ENCODE measurements at regions not wholly inside any gene's neighbourhood (a gene's known extent, or its start where the extent isn't known, plus 50 kb on each side); places are given as distances from the start of the nearest gene placed in this dataset.

DNA sequence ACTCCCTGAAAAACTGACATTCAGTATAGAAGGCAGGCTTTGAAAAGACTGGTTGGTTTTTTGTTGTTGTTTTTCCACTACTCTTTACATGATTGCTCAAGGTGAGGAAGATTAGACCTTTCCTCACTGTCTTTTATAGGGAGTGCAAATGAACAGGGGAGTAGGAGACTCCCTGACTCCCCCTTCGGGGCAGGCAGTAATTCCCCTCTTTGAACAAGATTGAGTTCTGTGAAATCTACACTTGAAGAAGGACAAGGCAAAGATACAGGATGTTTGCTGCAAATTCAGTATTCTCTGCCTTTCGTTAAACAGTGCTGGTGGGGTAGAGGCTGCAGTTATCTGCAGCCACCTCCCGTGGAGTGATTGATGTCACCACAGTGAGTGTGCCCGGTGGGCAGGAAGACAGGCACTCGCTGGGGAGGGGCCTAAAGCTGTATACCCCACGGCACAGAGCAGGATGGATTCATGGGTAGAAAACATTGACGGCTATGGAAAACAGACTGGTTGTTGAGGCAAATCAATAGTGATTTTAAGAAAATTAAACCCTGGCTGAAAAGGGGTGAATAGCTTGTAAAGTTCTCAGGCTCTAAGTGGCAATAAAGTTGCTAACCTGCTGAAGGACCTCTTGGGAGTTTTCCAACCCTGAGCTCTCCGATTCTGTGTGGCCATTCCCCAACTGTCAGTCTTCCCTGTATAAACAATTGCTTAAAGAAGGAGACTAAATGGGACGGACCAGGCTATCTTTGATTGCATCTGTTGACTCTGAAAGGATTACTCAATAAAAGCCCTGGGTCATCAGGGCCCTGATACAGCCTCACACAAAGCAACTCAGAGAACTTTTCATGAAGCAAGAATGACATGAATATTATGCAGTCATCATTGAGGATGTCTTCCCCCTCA lies 308.3 kb downstream of the TBC1D4 start:
- ATAC-seq: peak; percentile 80
- H3K27ac Mint-ChIP-seq: no peak overlapping the region
- H3K36me3 Mint-ChIP-seq: peaks cover 16% of the 10 kb centered on the region
- TF ChIP-seq NFATC4 (CRISPR knock-in tag; IDR thresholded peaks at IDR 0.05) (no peak), EMX1 (CRISPR knock-in tag; IDR thresholded peaks at IDR 0.05) (no peak), ZNF317 (CRISPR knock-in tag; IDR thresholded peaks at IDR 0.05; ENCODE audit: borderline replicate concordance, low read depth) (no peak), MXD4 (CRISPR knock-in tag; IDR thresholded peaks at IDR 0.05; ENCODE audit: borderline replicate concordance) (no peak), NR1H2 (CRISPR knock-in tag; IDR thresholded peaks at IDR 0.05) (no peak), NR3C1 (CRISPR knock-in tag; conservative IDR thresholded peaks at IDR 0.05; ENCODE audit: low read depth) (no peak)
- TF ChIP-seq, protein P1, sequence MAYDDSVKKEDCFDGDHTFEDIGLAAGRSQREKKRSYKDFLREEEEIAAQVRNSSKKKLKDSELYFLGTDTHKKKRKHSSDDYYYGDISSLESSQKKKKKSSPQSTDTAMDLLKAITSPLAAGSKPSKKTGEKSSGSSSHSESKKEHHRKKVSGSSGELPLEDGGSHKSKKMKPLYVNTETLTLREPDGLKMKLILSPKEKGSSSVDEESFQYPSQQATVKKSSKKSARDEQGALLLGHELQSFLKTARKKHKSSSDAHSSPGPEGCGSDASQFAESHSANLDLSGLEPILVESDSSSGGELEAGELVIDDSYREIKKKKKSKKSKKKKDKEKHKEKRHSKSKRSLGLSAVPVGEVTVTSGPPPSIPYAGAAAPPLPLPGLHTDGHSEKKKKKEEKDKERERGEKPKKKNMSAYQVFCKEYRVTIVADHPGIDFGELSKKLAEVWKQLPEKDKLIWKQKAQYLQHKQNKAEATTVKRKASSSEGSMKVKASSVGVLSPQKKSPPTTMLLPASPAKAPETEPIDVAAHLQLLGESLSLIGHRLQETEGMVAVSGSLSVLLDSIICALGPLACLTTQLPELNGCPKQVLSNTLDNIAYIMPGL (CRISPR knock-in tag; IDR thresholded peaks at IDR 0.05): no peak
- TF ChIP-seq, protein P2, sequence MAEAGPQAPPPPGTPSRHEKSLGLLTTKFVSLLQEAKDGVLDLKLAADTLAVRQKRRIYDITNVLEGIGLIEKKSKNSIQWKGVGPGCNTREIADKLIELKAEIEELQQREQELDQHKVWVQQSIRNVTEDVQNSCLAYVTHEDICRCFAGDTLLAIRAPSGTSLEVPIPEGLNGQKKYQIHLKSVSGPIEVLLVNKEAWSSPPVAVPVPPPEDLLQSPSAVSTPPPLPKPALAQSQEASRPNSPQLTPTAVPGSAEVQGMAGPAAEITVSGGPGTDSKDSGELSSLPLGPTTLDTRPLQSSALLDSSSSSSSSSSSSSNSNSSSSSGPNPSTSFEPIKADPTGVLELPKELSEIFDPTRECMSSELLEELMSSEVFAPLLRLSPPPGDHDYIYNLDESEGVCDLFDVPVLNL (CRISPR knock-in tag; IDR thresholded peaks at IDR 0.05; ENCODE audit: borderline replicate concordance, low read depth): no peak
- TF ChIP-seq, protein P3, sequence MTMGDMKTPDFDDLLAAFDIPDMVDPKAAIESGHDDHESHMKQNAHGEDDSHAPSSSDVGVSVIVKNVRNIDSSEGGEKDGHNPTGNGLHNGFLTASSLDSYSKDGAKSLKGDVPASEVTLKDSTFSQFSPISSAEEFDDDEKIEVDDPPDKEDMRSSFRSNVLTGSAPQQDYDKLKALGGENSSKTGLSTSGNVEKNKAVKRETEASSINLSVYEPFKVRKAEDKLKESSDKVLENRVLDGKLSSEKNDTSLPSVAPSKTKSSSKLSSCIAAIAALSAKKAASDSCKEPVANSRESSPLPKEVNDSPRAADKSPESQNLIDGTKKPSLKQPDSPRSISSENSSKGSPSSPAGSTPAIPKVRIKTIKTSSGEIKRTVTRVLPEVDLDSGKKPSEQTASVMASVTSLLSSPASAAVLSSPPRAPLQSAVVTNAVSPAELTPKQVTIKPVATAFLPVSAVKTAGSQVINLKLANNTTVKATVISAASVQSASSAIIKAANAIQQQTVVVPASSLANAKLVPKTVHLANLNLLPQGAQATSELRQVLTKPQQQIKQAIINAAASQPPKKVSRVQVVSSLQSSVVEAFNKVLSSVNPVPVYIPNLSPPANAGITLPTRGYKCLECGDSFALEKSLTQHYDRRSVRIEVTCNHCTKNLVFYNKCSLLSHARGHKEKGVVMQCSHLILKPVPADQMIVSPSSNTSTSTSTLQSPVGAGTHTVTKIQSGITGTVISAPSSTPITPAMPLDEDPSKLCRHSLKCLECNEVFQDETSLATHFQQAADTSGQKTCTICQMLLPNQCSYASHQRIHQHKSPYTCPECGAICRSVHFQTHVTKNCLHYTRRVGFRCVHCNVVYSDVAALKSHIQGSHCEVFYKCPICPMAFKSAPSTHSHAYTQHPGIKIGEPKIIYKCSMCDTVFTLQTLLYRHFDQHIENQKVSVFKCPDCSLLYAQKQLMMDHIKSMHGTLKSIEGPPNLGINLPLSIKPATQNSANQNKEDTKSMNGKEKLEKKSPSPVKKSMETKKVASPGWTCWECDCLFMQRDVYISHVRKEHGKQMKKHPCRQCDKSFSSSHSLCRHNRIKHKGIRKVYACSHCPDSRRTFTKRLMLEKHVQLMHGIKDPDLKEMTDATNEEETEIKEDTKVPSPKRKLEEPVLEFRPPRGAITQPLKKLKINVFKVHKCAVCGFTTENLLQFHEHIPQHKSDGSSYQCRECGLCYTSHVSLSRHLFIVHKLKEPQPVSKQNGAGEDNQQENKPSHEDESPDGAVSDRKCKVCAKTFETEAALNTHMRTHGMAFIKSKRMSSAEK (CRISPR knock-in tag; IDR thresholded peaks at IDR 0.05; ENCODE audit: borderline replicate concordance): no peak
- TF ChIP-seq, protein P4, sequence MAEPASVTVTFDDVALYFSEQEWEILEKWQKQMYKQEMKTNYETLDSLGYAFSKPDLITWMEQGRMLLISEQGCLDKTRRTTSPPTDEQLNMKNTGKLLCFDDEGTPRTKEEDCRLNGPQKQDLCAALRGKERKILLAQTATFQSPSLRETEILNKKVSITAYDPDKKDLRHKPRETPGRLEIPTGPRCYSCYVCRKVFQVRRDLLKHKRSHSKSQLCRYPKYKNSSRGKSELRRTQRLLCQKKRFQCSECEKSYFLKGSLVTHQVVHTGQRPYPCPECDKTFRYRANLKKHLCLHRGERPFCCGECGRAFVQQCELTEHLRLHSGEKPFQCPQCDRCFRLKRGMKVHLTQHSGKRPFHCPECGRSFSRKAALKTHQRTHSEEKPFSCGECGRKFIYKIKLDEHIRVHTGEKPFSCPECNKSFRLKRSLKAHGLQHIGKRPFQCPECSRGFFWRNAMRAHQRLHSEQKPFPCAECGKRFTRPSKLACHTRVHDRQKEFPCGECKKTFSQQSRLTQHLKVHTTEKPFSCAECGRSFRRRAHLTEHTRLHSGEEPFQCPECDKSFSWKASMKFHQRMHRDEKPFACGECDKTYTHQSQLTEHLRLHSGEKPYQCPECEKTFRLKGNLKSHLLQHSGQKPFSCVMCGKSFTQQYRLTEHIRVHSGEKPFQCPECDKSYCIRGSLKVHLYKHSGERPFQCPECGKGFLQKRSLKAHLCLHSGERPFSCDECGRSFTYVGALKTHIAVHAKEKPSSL (CRISPR knock-in tag; conservative IDR thresholded peaks at IDR 0.05): no peak
- H3K9me3 Mint-ChIP-seq: peaks cover 21% of the 10 kb centered on the region
- ChIA-PET POLR2A (no interaction called here), CTCF (no interaction called here)
- no peak overlapping the region for H3K4me3 Mint-ChIP-seq
- H3K4me1 Mint-ChIP-seq: peaks cover 19% of the 10 kb centered on the region
- no peaks in the 10 kb centered on the region for H3K27me3 Mint-ChIP-seq (ENCODE audit: low read depth)
- no peak for DNase-seq (ENCODE audit: low spot score)

DNA sequence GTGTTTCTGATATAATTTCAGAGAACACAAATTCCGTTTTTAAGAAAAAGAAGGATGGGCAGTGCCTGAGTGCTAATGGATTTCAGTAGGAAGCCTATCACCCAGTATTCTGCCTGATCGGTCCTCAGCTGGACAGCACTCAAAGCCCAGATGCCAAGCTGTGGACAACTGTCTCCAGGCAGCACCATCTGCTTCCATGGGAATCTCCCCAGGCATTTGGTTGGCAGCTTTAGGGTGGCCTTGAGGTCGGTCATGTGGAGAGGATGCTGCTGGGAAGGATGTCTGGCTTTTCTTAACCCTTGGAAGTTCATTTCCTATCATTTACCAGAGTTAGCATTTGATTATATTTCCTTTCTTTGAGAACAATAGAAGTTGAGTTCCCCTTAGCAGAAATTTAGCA lies 311.7 kb downstream of the TBC1D4 start:
- POLR2A ChIA-PET: no interaction called here
- Mint-ChIP-seq H3K36me3 (peaks cover 3% of the 10 kb centered on the region; the same call in 1 of the 2 replicates), H3K27ac (no peak overlapping the region), H3K4me3 (no peak overlapping the region), H3K4me1 (peaks cover 10% of the 10 kb centered on the region), H3K9me3 (peaks cover 4% of the 10 kb centered on the region), H3K27me3 (ENCODE audit: low read depth) (no peaks in the 10 kb centered on the region)
- DNase-seq (ENCODE audit: low spot score) (no peak), ATAC-seq (no peak)
- CTCF ChIA-PET: no interaction called here
- TF ChIP-seq HMGA2 (CRISPR knock-in tag; IDR thresholded peaks at IDR 0.05) (no peak), ETV6 (CRISPR knock-in tag; IDR thresholded peaks at IDR 0.05) (no peak), TEAD4 (CRISPR knock-in tag; IDR thresholded peaks at IDR 0.05) (no peak), FOXK1 (CRISPR knock-in tag; IDR thresholded peaks at IDR 0.05) (no peak), CREM (CRISPR knock-in tag; IDR thresholded peaks at IDR 0.05) (no peak), ZNF416 (CRISPR knock-in tag; IDR thresholded peaks at IDR 0.05) (no peak), MYBL2 (CRISPR knock-in tag; IDR thresholded peaks at IDR 0.05) (no peak)
- TF ChIP-seq, protein P5, sequence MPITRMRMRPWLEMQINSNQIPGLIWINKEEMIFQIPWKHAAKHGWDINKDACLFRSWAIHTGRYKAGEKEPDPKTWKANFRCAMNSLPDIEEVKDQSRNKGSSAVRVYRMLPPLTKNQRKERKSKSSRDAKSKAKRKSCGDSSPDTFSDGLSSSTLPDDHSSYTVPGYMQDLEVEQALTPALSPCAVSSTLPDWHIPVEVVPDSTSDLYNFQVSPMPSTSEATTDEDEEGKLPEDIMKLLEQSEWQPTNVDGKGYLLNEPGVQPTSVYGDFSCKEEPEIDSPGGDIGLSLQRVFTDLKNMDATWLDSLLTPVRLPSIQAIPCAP (CRISPR knock-in tag; IDR thresholded peaks at IDR 0.05): no peak
- TF ChIP-seq, protein P6, sequence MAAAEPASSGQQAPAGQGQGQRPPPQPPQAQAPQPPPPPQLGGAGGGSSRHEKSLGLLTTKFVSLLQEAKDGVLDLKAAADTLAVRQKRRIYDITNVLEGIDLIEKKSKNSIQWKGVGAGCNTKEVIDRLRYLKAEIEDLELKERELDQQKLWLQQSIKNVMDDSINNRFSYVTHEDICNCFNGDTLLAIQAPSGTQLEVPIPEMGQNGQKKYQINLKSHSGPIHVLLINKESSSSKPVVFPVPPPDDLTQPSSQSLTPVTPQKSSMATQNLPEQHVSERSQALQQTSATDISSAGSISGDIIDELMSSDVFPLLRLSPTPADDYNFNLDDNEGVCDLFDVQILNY (CRISPR knock-in tag; IDR thresholded peaks at IDR 0.05): no peak
- TF ChIP-seq, protein P2 (CRISPR knock-in tag; IDR thresholded peaks at IDR 0.05; ENCODE audit: borderline replicate concordance, low read depth): no peak
- TF ChIP-seq, protein P7, sequence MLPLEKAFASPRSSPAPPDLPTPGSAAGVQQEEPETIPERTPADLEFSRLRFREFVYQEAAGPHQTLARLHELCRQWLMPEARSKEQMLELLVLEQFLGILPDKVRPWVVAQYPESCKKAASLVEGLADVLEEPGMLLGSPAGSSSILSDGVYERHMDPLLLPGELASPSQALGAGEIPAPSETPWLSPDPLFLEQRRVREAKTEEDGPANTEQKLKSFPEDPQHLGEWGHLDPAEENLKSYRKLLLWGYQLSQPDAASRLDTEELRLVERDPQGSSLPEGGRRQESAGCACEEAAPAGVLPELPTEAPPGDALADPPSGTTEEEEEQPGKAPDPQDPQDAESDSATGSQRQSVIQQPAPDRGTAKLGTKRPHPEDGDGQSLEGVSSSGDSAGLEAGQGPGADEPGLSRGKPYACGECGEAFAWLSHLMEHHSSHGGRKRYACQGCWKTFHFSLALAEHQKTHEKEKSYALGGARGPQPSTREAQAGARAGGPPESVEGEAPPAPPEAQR (CRISPR knock-in tag; IDR thresholded peaks at IDR 0.05): no peak

Measured in WTC11 (cell line).